Nephron (organoid): ENCODE measurements at regions not wholly inside any gene's neighbourhood (a gene's known extent, or its start where the extent isn't known, plus 50 kb on each side); places are given as distances from the start of the nearest gene placed in this dataset.

Experiments used
- H3K27ac Mint-ChIP-seq, 3 experiments: 2 replicates each; pipeline ENCODE4 v1.8.0; 2020; ENCODE audit warnings: mixed read lengths in 3 of 3, mild to moderate bottlenecking in 2 of 3, moderate library complexity in 1 of 3
- H3K27me3 Mint-ChIP-seq: 2 replicates; pipeline ENCODE4 v1.8.0; 2021; ENCODE audit warnings: low read depth, mild to moderate bottlenecking, moderate library complexity, mixed read lengths
- H3K36me3 Mint-ChIP-seq: 2 replicates; pipeline ENCODE4 v1.8.0; 2020; ENCODE audit warnings: low read depth, mixed read lengths
- H3K4me1 Mint-ChIP-seq: 2 replicates; pipeline ENCODE4 v1.8.0; 2020; ENCODE audit warnings: mixed read lengths
- H3K4me3 Mint-ChIP-seq, 3 experiments: 2 replicates each; pipeline ENCODE4 v1.8.0; 2020; ENCODE audit warnings: mild to moderate bottlenecking in 3 of 3, mixed read lengths in 3 of 3, moderate library complexity in 2 of 3
- H3K9me3 Mint-ChIP-seq: 2 replicates; pipeline ENCODE4 v1.8.0; 2020; ENCODE audit warnings: mixed read lengths
- TF ChIP-seq, protein P1 (sequence below), 3 experiments: fragments of 200-600 bp; sonication (generic); IDR thresholded peaks; one replicate each; pipeline ENCODE4 v1.5.0; 2021; ENCODE audit warnings: antibody characterized with exemption in 3 of 3; ENCODE audit not compliant: unreplicated experiment in 3 of 3

DNA sequence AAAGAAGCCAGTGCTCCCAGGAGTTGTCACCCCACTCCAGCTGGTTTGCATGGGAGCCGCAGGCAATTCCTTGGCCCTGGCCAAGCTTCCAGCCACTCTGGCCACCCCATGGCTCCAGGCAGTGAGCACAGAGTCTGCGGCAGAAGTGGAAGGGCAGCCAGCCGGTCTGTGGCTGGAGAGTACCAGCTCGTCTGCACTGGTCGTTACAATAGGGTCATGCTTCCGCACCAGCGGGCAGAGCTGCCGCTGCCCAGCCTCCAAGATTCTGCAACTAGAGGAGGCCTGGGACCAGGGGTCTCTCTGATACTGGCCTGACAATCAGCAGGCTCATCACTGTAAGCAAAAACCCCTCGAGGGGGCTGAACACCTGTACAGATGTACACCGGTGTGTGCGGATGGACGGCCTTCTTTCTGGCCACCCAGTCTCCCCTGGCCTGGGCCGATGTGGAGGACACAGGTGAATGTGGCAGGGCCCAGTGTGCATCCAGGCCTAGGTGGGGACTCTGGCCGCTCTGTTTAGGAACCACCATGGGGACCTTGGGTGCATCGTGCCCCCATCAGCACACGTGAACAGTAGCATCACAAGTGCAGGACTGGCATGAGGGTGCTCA, 51.9 kb upstream of the ODC1 start:
- peaks cover 24% of the 10 kb centered on the region for H3K4me1 Mint-ChIP-seq
- H3K9me3 Mint-ChIP-seq, result no peaks in the 10 kb centered on the region
- peaks cover 44% of the 10 kb centered on the region for H3K27me3 Mint-ChIP-seq
- H3K36me3 Mint-ChIP-seq, result no peaks in the 10 kb centered on the region
- no peak overlapping the region for H3K27ac Mint-ChIP-seq
- H3K4me3 Mint-ChIP-seq, result no peak overlapping the region
- TF ChIP-seq, protein P1, sequence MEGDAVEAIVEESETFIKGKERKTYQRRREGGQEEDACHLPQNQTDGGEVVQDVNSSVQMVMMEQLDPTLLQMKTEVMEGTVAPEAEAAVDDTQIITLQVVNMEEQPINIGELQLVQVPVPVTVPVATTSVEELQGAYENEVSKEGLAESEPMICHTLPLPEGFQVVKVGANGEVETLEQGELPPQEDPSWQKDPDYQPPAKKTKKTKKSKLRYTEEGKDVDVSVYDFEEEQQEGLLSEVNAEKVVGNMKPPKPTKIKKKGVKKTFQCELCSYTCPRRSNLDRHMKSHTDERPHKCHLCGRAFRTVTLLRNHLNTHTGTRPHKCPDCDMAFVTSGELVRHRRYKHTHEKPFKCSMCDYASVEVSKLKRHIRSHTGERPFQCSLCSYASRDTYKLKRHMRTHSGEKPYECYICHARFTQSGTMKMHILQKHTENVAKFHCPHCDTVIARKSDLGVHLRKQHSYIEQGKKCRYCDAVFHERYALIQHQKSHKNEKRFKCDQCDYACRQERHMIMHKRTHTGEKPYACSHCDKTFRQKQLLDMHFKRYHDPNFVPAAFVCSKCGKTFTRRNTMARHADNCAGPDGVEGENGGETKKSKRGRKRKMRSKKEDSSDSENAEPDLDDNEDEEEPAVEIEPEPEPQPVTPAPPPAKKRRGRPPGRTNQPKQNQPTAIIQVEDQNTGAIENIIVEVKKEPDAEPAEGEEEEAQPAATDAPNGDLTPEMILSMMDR (IDR thresholded peaks at IDR 0.05; ENCODE audit: unreplicated experiment in 3 of 3), result no peak

DNA sequence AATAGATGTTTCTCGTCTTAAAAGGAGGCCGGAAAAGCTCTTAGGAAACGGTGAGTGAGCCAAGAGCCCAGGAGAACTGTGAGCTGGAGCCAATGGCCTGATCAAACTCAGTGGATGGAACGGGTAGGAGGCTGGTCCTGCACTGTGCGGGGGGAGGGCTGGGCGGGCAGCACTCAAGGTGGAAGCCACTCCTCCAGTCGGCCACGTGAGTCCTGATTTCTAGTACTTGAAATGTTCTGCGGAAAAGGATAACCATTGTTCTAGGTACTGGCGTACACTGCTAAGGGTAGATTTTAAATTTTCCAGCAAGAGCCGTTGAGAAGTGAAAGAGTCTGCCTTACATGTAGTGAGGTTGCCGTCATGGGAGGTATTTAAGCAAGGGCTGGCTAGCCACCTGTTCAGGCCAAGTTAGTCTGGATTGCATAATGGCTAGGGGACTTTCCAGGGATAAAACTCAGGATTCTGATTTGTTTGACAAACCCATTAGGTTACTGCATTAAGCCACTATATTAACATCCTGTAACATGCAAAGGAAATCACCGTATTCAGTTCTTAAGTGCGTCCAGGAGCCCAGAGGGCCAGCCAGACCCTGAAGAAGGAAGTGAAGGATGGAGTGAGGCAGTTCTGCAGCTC, 51.3 kb upstream of the ODC1 start:
- Mint-ChIP-seq H3K9me3 (no peaks in the 10 kb centered on the region), H3K27me3 (peaks cover 44% of the 10 kb centered on the region), H3K4me1 (peaks cover 24% of the 10 kb centered on the region), H3K4me3 (no peak overlapping the region), H3K36me3 (no peaks in the 10 kb centered on the region), H3K27ac (no peak overlapping the region)
- TF ChIP-seq, protein P1 (IDR thresholded peaks at IDR 0.05; ENCODE audit: unreplicated experiment in 3 of 3), result no peak

DNA sequence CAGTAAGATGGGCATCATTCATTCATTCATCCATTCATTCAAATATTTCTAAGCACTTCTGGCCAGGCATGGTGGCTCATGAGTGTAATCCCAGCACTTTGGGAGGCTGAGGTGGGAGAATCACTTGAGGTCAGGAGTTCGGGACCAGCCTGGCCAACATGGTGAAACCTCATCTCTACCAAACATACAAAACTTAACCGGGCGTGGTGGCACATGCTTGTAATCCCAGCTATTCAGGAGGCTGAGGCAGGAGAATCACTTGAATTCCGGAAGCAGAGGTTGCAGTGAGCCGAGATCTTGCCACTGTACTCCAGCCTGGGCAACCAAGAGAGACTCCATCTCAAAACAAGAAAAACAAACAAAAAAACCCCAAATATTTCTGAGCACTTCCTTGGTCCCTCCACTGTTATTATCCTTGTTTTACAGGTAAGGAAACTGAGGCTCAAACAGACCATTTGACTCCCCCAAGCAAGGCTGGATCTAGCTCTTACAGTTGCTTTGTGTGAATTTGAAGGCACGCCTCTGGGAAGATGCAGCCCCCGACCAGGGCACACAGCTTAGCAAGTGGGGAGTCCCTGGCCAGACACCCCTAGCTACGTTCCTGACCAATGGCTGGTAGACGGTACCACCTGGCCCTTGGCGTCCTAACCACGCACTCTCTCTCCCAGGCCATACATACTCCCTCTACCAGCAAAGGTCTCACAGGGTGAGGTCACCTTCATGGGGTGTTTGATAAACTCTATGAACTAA, 50.6 kb upstream of the ODC1 start:
- H3K4me3 Mint-ChIP-seq, result no peak overlapping the region
- H3K4me1 Mint-ChIP-seq, result peaks cover 24% of the 10 kb centered on the region
- TF ChIP-seq, protein P1 (IDR thresholded peaks at IDR 0.05; ENCODE audit: unreplicated experiment in 3 of 3), result no peak
- H3K9me3 Mint-ChIP-seq, result no peaks in the 10 kb centered on the region
- peaks cover 44% of the 10 kb centered on the region for H3K27me3 Mint-ChIP-seq
- no peaks in the 10 kb centered on the region for H3K36me3 Mint-ChIP-seq
- H3K27ac Mint-ChIP-seq, result no peak overlapping the region
